HG03060 (cell line): ENCODE measurements at regions not wholly inside any gene's neighbourhood (a gene's known extent, or its start where the extent isn't known, plus 50 kb on each side); places are given as distances from the start of the nearest gene placed in this dataset.

Experiments
- ATAC-seq: cut with Tn5 transposase; IDR thresholded peaks from one replicate; pipeline ENCODE4 v1.9.1; 2021; ENCODE audit warnings: low read depth, moderate number of reproducible peaks; ENCODE audit not compliant: unreplicated experiment

- ATAC-seq: no peak
Observed at GRCh38 chr10:129030996-129031843, 435.8 kb upstream of the MGMT start.

- no peak for ATAC-seq
Observed at GRCh38 chr10:129031844-129032150, 435.2 kb upstream of the MGMT start.

DNA sequence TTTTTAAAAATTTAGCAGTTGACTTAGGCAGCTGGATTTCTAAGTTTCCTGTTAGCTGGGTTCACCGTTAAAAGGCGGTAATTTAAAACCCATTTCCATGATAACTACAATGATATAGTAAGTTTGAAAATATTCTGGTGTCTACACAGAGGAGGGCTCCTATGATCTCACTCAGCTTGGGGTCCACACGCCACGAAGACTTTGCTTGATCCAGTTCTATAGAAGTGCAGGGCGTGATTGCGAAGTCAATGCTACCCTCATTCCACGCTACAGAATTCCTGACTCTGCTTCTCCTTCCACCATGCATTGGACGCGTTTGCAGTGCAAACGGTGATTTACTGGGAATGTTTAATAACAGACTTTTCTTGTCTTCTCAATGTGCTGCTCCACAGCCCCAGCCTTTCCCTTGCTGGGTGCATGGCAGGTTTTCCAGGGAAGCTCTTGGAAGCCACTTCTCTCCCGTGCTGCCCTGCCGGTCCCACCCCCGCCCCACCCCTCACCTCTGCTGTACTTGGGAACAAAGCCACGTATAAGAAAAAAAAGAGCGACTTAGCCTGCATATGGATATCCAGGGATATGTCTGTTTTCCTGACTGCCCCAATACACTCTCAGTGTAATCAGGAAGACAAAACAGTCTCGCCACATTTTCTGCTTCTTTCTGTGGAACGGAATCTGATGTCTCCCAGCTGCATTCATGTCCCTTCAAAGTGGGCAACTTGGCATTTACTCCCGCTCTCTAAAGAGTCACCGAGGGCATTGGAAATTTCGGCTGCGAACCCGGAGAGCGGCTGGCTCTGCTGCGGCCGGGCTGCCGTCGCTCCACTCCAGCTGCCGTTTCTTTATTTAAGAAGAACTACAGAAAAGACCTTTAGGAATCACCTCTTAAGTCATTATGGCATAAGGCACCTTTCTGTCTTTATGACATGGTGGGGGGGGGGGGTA is 434.4 kb upstream of the MGMT start:
- no peak for ATAC-seq

- no peak for ATAC-seq
Observed at GRCh38 chr10:129033340-129033739, 433.7 kb upstream of the MGMT start.

DNA sequence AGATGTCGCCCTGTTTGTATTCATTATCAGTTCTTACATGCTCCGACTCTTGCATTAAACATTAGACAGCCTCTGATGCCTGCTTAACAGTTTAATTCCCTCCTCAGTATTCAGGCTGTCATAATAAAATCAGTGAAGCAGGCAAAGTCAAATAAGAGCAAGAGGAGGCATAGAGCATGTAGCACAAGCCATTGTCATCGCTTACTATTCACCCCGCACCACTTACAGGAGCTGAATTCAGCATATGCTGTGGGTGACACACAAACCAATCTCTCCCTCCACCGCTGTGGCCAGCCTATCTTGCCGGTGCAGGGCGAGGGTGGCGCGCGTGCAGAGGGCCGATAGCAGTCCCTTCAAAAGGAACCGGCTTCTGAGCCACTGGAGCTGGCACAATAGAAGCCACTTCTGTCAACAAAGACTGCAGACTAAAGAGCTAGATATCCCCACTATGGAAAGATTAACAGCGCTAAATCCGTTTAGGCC is 433.2 kb upstream of the MGMT start:
- no peak for ATAC-seq

- ATAC-seq: no peak
Observed at GRCh38 chr10:129035052-129035827, 431.8 kb upstream of the MGMT start.

- no peak for ATAC-seq
Observed at GRCh38 chr10:129038522-129038921, 428.5 kb upstream of the MGMT start.

GRCh38 chr10:129039406-129040370 is 427.4 kb upstream of the MGMT start:
- no peak for ATAC-seq

DNA sequence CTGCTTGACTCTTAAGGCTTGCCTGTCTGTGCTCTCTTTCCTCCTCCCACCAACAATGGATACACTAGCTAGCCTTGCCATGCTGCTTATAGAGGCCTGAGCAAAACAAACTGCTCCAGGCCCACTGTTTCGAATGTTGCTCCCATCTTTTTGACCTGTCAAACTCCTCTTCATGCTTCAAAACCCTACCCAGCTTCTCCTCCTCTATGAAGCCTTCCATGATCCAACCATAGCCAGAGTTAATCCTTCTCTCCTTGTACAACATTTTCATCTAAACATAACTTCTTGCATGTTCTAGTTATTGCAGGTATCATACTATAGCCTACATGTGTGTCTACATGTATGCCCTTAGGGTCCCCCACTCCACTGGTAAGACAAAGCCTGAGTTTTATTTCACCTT is 426.7 kb upstream of the MGMT start:
- no peak for ATAC-seq

GRCh38 chr10:129041916-129042315 is 425.1 kb upstream of the MGMT start:
- no peak for ATAC-seq

GRCh38 chr10:129042776-129043595 is 424.1 kb upstream of the MGMT start:
- no peak for ATAC-seq

DNA sequence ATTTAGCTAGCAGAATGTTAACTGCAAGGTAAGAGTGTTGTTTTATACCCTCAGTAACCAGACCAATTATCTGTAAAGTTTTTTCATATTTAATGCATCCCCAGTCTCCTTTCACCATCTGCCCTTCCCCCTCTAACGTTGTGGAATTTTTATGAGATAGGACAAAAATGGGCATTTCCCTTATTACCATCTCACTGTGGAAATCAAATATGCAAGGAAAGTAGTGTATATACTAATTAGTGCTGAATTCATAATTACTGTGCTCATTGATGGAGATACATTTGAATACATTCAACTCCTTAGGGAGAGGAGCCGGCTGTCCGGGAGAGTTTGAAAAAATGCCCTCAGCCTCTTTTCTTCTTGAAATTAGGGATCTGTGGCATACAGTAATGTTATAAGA is 423.4 kb upstream of the MGMT start:
- ATAC-seq: no peak

DNA sequence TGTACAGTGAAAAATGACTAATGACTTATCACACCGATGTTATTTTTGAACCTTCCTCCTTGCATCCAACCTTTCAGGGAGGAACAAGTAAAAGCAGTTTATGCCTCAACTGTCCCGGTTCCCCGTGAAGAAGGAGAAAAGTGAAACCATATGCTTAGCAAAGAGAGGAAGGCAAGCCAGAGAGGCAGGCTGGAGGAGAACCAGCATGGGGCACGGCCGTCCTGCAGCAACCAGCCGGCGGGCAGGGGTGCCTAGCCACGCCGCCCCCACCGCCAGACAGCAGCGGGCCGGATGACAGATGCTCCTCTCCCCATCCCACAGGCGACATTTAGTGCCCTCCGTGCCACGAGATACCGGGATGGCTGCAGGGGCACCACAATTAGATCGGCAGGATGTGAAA is 421.4 kb upstream of the MGMT start:
- ATAC-seq: no peak

DNA sequence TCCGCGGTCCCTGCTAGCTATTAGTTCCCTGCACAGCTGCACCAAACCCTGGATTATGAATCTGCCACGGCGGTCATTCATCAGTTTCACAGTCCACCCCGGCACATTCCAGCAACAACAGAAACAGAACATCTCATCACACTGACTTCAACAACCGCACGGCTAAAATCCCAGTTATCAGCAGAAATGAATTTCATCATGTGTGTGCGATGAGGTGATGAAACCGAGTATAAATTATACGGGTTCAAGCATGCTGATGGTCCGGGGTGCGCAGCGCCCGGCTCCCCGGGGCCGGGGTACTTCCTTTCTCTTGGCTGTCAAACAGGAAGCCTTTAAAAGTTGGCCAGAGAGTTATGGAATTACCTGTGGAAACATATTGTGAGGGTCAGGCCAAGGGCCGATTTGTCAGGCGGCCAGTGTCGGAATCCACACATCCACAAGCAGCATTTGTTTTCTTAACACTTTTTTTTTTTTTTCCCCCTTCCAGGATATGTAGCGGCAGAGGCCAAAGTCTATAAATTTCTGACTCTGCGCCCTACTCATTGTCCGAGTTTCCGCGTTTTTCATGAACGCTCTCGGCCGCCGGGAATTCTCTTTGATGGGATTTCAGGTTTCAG is 420.9 kb upstream of the MGMT start:
- ATAC-seq: no peak

DNA sequence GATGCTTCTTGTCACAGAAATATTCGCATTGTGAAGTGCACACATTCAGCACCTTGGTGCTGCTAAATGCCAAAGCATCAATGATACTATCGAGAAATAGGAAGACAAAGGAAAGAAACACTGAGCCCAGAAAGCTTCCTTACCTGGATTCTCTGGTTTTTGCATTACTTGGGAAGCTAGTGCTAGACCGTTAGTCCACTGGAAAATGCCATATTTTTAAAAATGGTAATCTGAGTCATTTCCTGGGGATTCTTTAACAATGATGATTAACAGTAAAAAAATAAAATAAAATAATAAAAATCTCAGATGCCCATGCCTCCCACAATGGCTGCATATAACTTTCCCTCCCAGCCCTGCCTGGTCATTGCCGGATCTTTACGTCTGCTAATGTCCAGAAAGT is 420.1 kb upstream of the MGMT start:
- no peak for ATAC-seq

DNA sequence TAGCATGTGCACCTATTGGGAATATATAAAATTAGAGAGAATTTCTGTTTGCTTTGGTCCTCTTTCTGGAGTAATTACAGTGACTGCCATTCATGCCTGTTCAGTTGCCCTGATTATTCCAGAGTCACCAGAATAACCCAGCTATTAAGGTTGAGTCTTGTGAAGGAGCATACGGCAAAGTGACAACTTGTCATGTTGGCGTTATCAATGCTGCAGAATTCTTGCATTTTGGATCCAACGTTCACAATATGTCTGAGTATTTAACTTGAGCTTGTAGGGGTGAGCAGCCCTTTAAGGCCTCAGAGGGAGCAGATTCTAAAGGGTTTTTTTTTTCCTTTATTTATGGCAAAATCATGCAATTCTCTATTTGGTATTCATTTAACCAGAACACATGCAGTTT is 419.4 kb upstream of the MGMT start:
- ATAC-seq: no peak

GRCh38 chr10:129048513-129048912 is 418.5 kb upstream of the MGMT start:
- ATAC-seq: no peak

- ATAC-seq: no peak
Observed at GRCh38 chr10:129049501-129049900, 417.5 kb upstream of the MGMT start.
